LNCAP (cell line): ENCODE measurements at regions not wholly inside any gene's neighbourhood (a gene's known extent, or its start where the extent isn't known, plus 50 kb on each side); places are given as distances from the start of the nearest gene placed in this dataset.

ENCODE experiments used
- CTCF ChIP-seq: fragments of 450-650 bp; IDR thresholded peaks from 2 replicates; pipeline ENCODE4 v1.5.1; 2017; ENCODE audit warnings: mild to moderate bottlenecking

DNA sequence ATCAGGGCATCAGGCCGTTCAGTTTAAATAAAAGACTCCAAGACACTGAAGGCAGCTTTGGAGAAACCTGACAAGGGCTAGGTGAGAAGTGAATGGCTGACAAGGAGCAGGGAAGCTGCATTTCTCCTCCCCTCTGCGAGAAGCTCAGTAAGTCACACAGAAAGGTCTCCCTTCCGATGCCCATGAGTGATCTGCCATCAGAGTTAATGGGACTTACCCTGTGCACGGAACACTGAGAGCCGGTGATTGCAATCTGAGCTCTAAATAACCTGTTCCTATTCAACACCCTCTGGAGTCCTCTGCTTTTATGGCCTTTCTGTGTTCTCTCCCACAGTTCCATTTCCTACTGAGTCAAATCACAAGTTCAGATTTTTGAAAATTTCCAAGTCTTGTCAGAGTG lies 322.2 kb upstream of the MYT1L start:
- TF ChIP-seq CTCF = no peak

GRCh38 chr2:2650608-2651375 lies 319.7 kb upstream of the MYT1L start:
- no peak for TF ChIP-seq CTCF

DNA sequence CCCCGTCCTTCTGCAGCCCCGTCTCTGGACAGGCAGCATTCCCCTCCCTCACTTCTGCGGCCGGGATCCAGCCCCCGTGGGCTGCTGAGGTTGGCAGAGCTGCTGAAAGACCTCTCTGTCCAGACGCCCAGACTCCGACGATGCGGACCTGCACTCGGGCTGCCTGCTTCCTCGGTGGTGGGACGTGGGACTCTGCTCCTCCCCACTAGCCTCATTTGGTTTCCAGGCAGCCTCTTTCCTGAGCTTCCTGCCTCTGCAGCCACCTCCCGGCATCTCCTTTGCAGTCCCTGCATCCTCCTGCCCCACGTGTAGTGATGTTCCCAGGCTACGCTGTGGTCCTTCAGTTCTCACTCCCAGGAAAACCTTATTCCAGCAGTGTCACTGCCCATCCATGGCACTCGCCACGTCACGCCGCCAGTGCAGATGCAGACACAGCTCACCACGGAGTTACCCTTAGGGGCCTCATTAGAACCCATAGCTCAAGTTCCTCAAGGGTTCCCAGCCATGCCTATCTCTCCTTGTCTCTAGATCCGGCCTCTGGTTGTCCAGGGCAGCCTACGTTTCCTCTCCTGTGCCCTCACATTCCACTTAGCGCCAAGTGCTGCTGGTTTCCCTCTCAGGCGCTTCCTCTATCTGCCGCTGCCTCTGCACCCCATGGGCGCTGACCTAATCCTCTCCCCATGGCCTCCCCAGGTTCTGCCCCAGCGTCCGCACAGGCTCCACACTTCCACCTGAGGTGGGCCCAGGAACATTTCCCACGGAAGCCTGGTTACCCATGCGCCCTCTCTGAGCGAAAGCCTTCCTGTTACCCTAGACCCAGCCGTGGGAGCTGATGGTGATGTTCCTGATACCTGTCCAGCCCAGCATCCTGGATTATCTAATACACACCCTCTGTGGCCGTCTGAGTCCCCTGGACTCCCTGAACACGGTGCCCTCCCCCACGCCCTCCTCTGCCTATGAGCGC lies 318.3 kb upstream of the MYT1L start:
- TF ChIP-seq CTCF = no peak

- TF ChIP-seq CTCF = no peak
Measured at GRCh38 chr2:2648094-2648493, 317.0 kb upstream of the MYT1L start.

DNA sequence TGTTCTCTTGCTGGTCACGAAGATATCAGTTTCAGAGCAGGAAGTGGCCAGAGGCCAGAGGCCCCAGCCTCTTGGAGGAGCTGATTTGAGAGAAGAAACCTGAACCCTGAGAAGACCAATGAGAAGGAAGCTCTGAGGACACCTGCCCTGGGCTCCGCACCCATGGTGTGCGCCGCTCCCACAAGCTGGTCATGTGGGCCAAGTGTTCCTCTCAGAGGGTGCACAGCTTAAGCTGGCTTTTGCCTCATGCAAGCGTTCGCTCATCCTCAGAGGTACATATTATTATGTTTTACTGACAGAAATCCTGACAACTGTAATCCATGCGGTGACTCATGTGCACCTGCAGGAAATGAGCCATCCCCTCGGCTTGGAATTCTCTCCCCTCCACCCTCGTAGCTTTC lies 316.1 kb upstream of the MYT1L start:
- TF ChIP-seq CTCF = no peak

GRCh38 chr2:2646433-2647051 lies 315.5 kb upstream of the MYT1L start:
- TF ChIP-seq CTCF = no peak

GRCh38 chr2:2645162-2645855 lies 314.2 kb upstream of the MYT1L start:
- TF ChIP-seq CTCF = no peak
